Stimulated activated CD8-positive, alpha-beta memory T cell treated with anti-CD3 and anti-CD28 coated beads, Interleukin-7, amount 100 ng/mL, for 48 hours (primary cell): ENCODE measurements at regions not wholly inside any gene's neighbourhood (a gene's known extent, or its start where the extent isn't known, plus 50 kb on each side); places are given as distances from the start of the nearest gene placed in this dataset.
"Not testable (repeated sequence)": the region's sequence is repeated elsewhere in the genome, so short reads cannot be mapped to it uniquely, and the experiment has no call there.

Source experiments
- DNase-seq, 2 donors: peaks; one replicate each; pipeline ENCODE4 v3.0.0-alpha.2; 2020; ENCODE audit warnings: low read depth in 1 of 2; ENCODE audit errors: extremely low read depth in 1 of 2

DNA sequence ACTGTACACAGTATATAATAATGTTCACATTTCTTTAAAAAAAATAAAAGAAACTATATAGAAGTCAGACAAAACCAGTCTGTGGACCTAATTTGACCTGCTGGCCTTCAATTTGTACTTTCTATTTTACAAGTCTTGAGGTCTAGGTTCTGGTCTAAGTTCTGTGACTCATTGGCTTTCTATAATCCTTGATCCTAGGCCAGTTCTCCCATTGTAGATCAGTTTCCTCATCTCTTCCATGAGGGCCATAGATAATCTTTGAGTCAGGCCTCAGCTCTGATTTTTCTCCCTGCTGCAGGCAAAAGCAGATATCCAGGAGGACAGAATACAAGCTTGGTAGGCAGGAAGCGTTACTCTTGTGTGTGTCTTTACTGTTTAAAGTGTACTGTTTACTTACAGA, 603.7 kb upstream of the CAMK1G start:
- no peak for DNase-seq

DNA sequence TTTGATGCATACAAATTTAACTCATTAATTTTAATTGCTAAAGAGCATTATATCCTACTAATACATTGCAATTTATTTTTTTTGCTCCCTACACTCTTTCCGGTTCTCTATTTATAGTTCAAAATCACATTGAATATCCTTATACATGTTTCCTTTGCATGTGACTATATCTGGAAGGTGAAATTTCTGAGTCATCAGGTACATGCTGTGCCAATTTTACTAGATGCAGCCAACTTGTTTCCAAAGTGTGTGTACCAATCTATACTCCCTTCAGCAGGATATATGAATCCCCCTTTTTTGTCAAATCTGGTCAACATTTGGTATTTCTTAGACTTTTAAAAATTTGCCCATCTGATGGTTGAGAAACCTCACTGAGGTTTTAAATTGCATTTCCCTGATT, 602.9 kb upstream of the CAMK1G start:
- no peak for DNase-seq

DNA sequence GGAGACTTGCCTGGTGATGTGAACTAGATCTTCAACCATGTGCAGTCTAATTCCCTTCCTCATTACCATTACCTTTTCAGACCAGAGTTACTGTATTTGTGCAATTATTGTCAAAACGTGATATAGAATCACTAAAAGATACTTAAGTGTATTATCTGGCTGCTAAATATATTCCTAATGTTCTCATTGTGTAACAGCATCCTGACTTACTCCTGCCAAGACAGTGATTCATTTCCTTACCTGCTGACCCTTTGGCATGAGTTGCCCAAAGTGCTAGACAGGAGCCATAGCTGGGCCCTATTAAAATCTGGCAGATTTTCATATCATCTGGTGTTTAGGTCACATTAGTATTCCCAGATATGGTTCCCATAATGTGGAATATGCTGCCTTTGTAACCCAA, 598.3 kb upstream of the CAMK1G start:
- no peak for DNase-seq

DNA sequence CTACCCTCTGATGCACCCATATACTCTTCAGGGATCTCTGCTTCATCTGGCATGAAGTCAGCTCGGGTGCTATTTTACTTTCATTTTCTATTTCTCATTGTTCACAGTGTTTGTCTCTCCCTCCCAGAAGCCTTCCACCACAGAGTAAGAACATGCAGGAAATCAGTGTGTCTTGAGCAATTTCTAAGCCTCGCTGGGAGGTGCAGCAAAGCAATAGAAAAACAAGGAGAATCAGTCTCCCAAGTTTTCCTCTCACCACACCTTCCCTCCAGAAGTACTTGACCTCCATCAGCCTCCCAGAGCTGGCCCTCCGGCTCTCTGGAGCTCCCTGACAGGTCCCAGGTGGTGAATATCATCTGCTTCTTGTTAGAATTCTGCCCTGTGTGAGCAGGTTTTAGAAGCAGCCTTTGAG, 594.7 kb upstream of the CAMK1G start:
- no peak for DNase-seq

DNA sequence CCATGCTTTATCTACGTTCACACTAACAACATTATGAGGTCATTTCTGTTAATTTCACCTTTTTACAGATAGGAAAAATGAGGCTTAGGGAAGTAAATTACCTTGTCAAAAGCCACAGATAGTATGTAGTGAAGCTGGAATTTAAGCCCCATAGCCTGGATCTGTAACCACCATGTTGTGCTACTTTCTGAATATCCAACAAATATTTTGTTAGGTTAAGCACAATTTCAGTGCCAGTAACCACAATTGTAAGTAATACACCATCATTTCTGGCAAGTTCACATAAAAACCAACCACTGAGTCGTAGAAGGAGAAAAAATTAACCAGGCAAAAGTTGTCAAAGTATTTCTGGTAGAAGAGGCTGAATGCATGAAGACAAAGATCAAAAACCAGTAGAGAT, 593.1 kb upstream of the CAMK1G start:
- DNase-seq = no peak

DNA sequence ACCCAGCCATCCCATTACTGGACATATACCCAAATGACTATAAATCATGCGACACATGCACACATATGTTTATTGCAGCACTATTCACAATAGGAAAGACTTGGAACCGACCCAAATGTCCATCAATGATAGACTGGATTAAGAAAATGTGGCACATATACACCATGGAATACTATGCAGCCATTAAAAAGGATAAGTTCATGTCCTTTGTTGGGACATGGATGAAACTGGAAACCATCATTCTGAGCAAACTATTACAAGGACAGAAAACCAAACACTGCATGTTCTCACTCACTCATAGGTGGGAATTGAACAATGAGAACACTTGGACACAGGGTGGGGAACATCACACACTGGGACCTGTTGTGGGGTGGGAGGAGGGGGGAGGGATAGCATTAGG, 586.5 kb upstream of the CAMK1G start:
- not testable (repeated sequence) for DNase-seq

DNA sequence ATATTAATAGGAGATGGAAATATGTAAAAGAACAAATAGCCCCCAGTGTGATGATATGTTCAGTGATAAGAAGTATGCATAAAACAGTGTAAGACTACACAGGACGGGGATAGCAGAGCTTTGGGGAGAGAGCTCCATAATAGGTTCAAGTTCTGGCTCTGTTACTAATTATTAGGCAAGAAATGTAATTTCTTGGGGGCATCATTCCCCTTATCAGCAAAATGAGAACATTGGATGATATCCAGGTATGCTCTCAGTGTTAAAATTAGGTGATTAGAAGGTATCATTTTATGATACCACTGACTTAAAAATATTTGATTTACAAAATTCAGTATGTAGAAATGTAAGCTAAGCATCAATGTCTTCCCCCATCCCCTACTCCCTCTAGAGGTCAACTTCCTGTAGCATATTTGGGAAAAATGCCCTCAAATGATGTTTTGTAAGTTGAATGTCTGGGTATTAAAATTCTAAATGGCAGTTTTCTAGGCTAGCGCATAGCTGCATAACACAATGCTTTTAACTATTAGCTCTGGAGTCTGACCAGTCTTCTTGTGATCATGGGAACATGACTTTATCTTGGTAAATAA, 585.7 kb upstream of the CAMK1G start:
- DNase-seq = no peak

DNA sequence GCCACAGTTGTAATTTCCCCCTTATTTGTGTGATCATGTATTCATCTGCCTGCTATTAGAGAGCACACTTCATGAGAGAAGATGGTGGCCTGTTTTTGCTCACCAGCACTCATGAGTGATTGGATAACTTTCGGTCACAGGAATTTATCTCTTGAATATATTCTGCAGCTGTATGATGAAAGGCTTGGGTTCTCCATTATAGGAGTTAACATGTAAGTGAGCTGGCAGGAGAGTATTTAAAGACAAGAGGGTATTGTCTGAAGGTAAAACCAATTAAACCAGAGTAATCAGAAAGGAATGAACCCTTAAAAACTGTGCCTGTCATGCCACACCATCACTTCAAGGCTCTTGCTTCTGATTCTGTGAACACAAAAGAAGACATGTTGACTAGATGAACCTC, 574.9 kb upstream of the CAMK1G start:
- DNase-seq = no peak

DNA sequence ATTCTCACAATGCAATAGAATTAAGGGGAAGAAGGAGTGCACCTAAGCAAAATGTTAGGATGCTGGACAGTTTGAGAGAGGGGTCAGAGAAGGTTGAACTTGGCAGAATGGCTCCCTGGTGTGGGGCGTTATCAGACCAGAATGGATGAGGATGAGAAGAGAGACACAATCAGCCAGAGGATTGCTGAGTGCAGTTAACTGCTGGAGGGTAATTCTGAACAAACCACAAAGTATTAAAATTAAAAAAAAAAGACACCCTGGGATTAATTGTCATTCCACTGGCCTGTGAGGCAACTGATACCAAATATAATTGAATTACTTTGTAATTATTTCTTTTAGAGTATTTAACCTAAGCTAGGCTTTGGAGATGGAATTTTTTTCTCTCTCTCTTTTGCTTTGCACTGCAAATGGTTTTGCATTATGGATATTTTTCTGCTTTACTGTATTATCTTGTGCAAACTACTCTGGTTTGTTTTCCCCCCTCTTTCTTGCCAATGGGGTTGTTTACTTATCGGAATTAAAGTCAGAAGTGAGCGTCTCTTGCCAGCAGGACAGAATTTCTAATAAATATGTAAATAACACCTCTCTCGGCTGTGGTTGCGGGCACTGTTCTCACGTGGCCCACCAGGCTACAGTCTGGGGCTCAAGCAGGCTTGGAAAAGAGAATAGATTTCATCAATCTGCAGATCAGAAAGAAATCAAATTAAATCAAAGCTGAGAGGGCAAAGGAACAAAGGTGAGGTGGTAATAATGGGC, 572.9 kb upstream of the CAMK1G start:
- no peak for DNase-seq

DNA sequence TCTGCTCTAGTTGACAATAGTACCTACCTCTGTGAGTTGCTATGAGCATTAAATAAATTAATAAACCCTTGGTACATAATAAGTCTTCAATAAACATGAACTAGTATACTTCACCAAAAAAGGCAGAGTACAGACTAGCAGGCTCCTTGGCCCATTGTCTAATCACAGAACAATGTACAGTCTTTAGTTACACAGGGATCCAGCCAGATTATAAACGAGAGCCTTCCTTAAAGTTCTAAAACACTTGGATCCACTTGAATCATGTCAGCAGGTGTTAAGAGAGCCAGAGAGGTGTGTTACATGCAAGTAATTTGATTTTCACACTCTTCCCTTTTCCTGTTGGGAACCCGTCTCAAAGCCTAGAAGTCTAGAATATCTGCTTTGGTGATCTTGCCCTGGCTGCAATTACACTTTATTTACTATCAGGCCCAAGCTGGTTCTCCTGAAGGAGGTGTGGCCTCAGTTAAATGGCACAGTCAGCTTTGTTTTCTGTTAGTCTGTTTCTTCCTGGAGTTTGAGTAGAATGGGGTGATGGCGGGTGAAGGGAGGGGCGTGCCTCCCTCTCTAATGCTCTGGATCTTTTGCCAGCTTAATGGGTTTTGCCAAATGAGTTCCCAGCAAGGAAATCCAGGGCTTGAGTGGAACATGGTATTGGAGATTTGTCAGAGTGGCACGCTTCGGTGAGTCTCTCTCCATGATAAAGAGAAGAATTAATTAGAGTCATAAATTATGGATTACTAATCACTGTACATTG, 570.9 kb upstream of the CAMK1G start:
- no peak for DNase-seq

DNA sequence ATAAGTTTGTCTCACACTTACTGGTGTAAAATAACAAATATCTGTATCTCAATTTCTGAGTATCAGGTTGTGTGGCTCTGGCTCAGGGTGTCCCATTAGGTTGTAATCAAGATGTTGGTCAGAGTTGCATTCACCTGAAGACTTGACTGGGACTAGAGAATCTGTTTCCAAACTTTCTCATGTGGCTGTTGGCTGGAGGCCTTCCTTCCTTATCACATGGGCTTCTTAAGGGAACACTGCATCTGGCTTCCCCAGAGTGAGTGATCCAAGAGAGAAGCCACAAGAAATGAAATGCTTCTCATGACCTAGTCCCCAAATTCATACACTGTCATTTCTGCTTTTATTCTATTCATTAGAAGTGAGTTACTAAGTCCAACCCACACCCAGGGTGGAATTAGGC, 568.4 kb upstream of the CAMK1G start:
- no peak for DNase-seq

DNA sequence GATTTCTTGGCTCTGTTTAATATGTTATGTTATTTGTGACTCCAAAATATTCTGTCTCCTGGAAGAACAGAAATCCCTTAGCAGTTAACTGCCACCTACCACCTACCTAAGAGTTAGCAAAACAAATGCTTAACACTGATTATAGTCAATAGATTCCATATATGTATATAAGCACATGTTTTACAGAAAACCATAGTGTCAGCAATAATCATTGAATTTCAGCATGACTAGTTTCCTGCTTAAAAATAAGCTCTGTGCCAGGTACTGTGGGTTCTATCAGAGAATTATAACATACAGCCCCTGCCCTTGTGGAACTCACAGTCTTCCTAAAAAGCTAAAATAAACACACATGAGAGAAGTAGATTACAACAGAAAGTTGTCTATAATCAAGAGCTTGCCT, 561.9 kb upstream of the CAMK1G start:
- no peak for DNase-seq

DNA sequence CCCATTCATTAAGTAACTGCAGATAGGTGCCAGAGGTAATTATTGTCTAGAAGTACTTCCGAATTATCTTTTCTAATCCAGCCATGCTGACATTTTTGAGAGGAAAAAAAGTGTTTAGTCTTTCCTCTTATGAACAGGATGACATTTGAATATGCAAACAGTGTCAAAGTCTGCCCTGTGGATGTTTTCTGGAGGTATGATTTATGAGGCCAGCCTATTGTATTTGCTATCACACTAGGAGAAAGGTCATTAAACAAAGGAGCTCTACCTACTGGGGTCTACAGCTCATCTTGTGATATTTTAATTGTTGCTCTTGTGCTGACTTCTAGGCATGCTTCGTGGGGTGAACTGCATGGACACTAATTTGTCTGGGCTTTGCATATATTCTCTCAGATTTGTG, 559.7 kb upstream of the CAMK1G start:
- no peak for DNase-seq

DNA sequence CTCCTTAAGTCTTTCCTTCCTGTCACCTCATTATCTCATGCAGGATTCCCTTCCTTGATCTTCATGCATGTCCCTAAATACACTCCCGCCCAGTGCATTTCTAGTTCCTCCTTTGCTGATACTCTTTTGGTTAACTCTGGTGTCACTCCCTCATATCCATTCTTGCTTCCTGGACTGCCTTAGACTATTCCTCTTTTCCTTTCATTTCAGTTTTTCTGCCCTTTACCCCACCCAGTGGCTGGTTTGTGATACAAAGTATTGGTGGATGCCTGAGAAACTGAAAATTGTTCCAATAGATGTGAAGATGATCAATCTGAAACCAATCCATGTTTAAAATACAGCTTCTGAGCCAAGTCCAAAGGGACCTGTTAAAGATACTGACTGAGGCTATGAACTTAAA, 553.8 kb upstream of the CAMK1G start:
- no peak for DNase-seq

DNA sequence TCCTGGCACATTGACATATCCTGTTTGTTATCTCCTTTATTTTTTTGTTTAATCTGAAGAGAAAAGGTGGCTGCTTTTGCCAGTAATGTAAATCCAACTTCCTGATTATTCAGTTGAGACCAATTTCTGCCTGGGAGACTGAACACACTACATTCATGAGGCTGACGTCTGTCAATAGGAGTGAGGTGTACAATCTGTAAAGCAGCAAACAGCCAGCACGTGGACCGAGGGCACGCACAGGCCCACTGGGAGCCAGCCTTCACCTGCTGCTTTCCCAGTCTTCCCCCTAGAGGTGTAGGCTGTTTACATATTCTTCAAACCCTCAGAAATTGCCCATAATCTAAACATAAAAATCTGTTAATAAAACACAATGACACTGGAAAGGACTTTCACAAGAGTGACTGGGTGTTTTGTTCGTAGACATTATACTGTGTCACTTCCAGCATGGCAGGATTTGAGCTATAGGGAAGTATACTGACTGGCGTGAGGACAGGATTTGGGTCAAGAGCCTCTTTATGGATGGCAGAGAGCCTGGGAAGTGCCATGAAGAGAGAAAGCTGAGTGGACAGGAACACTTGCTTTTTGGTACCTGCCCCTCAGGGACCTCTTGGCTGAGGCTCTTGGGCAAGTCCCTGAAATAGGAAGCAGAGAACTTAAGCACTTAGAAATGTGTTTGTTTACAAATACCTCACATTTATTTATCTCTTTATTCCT, 552.9 kb upstream of the CAMK1G start:
- no peak for DNase-seq

DNA sequence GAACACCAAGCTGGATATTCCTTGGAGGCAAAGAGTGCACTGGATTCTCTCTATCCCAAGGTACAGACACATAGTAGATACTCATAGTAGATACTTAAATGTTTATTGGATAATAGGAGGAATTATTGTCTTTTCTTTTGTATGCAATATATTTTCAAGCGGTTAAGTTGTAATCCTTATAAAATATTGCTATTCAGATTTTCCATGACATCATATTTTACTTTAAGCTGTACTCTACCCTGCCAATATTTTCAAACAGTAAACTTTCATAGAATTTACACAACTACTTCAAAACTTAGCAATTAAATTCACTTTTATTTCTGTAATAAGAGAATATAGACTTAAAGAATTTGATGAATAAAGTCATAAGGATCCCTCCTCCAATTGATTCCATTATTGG, 546.5 kb upstream of the CAMK1G start:
- DNase-seq = no peak

DNA sequence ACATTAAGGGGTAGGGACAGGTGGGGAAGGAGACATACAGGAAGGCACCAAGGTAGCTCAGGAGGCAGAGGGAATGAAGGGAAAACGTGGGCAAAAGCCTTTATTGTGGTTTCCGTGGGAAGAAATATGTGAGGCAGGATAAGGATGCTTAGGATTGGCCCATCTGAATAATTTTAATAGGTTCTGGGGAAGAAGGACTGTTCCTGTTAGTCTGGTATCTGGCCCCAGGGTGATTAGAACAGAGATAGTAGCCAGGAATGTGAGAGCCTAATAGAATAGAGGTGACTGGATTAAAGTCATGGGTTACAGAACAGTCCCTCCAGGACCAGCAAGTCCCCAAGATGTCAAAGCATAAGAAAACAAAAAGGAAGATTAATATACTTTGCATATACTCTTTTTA, 545.2 kb upstream of the CAMK1G start:
- DNase-seq = no peak

DNA sequence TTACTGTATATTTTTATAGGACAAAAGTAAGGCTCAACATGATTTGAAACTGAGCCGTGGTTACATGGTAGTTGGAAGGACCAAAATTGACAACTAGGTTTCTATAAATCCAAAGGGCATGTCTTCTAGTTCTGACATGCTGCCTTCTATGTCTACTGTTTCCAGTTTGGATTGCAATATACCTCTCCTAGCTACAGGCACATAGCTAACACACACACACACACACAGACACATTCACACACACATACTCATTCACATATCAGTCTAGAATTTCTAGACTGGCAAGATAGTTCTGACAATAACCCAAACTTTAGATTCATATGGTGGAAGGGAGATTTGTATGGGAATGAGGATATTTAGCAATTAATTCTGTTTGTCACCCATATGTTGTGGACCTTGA, 544.8 kb upstream of the CAMK1G start:
- DNase-seq = no peak

DNA sequence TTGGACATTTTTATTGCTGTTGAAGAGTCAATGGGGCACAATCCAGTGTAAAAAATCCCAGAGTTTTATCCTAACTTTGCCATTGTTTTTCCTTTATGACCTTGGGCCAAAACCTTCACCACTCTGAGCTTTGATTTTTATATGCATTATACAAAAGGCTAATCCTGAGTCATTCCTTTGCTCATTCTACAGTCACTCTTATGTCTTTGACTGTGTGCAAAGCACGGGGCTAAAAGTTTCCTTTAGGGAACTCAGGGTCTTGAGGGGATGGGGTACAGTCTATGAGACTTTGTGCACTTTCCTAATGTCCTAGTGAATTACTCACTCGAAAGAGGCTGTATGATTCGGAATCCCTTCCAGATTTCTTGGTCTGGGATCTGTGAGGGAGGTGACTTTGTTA, 543.2 kb upstream of the CAMK1G start:
- DNase-seq = no peak

DNA sequence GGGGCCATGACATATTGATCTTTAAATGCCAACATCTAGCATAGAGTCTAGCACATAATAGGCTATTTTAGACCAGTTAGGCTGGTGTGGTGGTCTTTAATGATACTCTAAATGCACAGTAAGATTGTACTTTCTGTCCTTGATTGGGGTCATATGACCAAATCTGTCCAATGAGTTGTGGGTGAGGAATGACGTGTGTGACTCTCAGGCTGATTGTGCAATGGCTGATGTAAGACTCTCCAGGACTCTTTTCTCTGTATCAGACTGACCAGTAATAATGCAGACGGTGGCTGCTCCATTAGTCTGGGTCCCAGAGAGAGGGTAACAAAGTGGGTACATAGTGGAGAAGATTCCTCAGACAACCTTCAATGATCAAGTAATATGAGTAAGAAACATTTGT, 541.6 kb upstream of the CAMK1G start:
- DNase-seq = no peak

DNA sequence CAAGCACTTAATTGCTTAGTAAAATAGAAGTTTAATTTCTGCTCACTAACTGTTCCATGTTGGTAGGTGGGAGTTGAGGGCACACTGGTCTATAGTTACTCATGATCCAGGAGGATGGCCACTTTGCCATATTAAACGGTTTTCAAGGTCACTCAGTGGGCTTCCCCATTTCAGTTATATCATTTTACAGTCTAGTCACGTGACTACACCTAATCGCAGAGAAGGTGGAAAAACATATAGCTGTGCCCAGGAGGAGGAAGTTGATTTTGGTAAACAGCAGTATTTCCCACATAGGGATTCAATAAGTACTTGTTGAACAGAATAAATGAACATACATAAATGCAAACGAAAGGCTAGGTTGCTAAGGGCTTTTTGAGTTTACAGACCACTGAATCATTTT, 541.1 kb upstream of the CAMK1G start:
- DNase-seq = no peak
